ENCODE measurements at regions not wholly inside any gene's neighbourhood (a gene's known extent, or its start where the extent isn't known, plus 50 kb on each side); places are given as distances from the start of the nearest gene placed in this dataset.

DNA sequence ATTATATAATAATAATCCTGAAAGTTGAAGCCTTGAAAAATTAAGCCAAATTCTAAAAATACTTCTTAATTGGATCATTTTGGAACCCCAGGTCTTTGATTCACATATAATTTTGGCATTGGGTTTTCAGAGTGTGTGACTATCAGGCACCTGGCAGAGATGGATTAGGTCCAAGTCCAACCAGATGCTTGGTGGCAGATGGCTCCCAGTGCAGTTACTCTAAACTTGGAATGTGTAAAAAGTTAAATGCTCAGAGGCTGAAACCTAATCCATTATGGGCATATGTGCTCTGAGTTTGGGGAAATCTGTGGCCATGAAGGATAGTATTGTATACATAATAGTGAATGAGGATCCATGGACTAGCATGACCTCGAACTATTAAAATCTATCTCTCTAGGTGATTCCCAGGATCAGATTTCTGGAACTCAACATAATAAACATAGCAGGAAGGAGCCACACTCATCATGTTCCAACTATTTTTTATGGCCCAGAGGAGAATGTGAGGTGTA, 333.0 kb downstream of the RPRM start:
- Histone ChIP-seq H3K4me3 (ENCODE audit: low read depth in 2 of 2, low read length in 2 of 2) (no peak overlapping the region), H3K27me3 (ENCODE audit: control insufficient read depth, insufficient read depth, low read length) (no peaks in the 10 kb centered on the region), H3K9me3 (ENCODE audit: control insufficient read depth, insufficient read depth, low read depth, low read length) (no peaks in the 10 kb centered on the region), H3K4me1 (ENCODE audit: control insufficient read depth, insufficient read depth, low read length) (no peaks in the 10 kb centered on the region), H3K27ac (ENCODE audit: low read length) (no peak overlapping the region), H3K36me3 (ENCODE audit: control insufficient read depth, insufficient read depth, low read length) (no peaks in the 10 kb centered on the region)
- no TSS peak for BruUV-seq (replicated peaks)
- in situ Hi-C loops (cut with HindIII; ENCODE audit: low pct_unique_long_range_greater_than_20kb, low sequenced_read_pairs) = no loop called here
- ChIA-PET CTCF (no interaction called here), POLR2A (no interaction called here)
- intact Hi-C loops (cut with micrococcal nuclease; ENCODE audit: unreplicated experiment) = no loop called here
- DNase-seq (ENCODE audit: low read depth, low spot score) (no peak), ATAC-seq (no peak)
- TF ChIP-seq, protein P1, sequence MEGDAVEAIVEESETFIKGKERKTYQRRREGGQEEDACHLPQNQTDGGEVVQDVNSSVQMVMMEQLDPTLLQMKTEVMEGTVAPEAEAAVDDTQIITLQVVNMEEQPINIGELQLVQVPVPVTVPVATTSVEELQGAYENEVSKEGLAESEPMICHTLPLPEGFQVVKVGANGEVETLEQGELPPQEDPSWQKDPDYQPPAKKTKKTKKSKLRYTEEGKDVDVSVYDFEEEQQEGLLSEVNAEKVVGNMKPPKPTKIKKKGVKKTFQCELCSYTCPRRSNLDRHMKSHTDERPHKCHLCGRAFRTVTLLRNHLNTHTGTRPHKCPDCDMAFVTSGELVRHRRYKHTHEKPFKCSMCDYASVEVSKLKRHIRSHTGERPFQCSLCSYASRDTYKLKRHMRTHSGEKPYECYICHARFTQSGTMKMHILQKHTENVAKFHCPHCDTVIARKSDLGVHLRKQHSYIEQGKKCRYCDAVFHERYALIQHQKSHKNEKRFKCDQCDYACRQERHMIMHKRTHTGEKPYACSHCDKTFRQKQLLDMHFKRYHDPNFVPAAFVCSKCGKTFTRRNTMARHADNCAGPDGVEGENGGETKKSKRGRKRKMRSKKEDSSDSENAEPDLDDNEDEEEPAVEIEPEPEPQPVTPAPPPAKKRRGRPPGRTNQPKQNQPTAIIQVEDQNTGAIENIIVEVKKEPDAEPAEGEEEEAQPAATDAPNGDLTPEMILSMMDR (IDR thresholded peaks at IDR 0.05) = no peak
- TF ChIP-seq SIN3A (IDR thresholded peaks at IDR 0.05; ENCODE audit: borderline replicate concordance, insufficient read depth, low read depth, low read length) (no peak), POLR2AphosphoS5 (IDR thresholded peaks at IDR 0.05; ENCODE audit: low read depth, low read length) (no peak), TCF7L2 (IDR thresholded peaks at IDR 0.05; ENCODE audit: low read depth, low read length) (no peak)
- TF ChIP-seq, protein P2, sequence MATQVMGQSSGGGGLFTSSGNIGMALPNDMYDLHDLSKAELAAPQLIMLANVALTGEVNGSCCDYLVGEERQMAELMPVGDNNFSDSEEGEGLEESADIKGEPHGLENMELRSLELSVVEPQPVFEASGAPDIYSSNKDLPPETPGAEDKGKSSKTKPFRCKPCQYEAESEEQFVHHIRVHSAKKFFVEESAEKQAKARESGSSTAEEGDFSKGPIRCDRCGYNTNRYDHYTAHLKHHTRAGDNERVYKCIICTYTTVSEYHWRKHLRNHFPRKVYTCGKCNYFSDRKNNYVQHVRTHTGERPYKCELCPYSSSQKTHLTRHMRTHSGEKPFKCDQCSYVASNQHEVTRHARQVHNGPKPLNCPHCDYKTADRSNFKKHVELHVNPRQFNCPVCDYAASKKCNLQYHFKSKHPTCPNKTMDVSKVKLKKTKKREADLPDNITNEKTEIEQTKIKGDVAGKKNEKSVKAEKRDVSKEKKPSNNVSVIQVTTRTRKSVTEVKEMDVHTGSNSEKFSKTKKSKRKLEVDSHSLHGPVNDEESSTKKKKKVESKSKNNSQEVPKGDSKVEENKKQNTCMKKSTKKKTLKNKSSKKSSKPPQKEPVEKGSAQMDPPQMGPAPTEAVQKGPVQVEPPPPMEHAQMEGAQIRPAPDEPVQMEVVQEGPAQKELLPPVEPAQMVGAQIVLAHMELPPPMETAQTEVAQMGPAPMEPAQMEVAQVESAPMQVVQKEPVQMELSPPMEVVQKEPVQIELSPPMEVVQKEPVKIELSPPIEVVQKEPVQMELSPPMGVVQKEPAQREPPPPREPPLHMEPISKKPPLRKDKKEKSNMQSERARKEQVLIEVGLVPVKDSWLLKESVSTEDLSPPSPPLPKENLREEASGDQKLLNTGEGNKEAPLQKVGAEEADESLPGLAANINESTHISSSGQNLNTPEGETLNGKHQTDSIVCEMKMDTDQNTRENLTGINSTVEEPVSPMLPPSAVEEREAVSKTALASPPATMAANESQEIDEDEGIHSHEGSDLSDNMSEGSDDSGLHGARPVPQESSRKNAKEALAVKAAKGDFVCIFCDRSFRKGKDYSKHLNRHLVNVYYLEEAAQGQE (IDR thresholded peaks at IDR 0.05; ENCODE audit: insufficient read depth in 1 of 2, low read depth in 2 of 2, low read length in 1 of 2) = no peak

DNA sequence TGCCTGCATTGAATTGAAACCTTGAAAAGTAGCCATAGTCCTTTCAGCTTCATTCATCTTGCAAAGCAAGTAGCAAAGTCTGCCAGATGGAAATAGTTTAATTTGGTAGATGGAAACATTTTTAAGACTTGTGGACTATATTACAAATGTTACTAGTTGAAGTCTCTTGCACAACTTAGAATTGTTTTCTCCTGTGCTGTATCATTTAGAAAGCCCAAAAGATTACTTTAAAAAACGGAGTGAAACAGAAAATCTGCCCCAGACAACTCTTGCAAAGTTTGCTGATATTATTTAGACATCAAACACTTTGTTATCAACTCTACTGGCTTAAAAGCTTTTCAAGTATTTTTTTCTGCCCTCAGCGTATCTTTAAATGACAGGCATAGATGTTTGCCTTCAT, 335.0 kb downstream of the RPRM start:
- Histone ChIP-seq H3K36me3 (ENCODE audit: control insufficient read depth, insufficient read depth, low read length) (no peaks in the 10 kb centered on the region), H3K27ac (ENCODE audit: low read length) (no peak overlapping the region), H3K27me3 (ENCODE audit: control insufficient read depth, insufficient read depth, low read length) (no peaks in the 10 kb centered on the region), H3K4me1 (ENCODE audit: control insufficient read depth, insufficient read depth, low read length) (no peaks in the 10 kb centered on the region), H3K4me3 (ENCODE audit: low read depth in 2 of 2, low read length in 2 of 2) (no peak overlapping the region), H3K9me3 (ENCODE audit: control insufficient read depth, insufficient read depth, low read depth, low read length) (no peaks in the 10 kb centered on the region)
- TF ChIP-seq TCF7L2 (IDR thresholded peaks at IDR 0.05; ENCODE audit: low read depth, low read length) (no peak), POLR2AphosphoS5 (IDR thresholded peaks at IDR 0.05; ENCODE audit: low read depth, low read length) (no peak), SIN3A (IDR thresholded peaks at IDR 0.05; ENCODE audit: borderline replicate concordance, insufficient read depth, low read depth, low read length) (no peak)
- TF ChIP-seq, protein P2 (IDR thresholded peaks at IDR 0.05; ENCODE audit: insufficient read depth in 1 of 2, low read depth in 2 of 2, low read length in 1 of 2) = no peak
- TF ChIP-seq, protein P1 (IDR thresholded peaks at IDR 0.05) = no peak
- POLR2A ChIA-PET = no interaction called here
- intact Hi-C loops (cut with micrococcal nuclease; ENCODE audit: unreplicated experiment) (no loop called here), in situ Hi-C loops (cut with HindIII; ENCODE audit: low pct_unique_long_range_greater_than_20kb, low sequenced_read_pairs) (no loop called here)
- ATAC-seq (no peak), DNase-seq (ENCODE audit: low read depth, low spot score) (no peak)
- CTCF ChIA-PET = no interaction called here
- no TSS peak for BruUV-seq (replicated peaks)

Data from Panc1 (cell line).